ENCODE measurements at regions not wholly inside any gene's neighbourhood (a gene's known extent, or its start where the extent isn't known, plus 50 kb on each side); places are given as distances from the start of the nearest gene placed in this dataset.

DNA sequence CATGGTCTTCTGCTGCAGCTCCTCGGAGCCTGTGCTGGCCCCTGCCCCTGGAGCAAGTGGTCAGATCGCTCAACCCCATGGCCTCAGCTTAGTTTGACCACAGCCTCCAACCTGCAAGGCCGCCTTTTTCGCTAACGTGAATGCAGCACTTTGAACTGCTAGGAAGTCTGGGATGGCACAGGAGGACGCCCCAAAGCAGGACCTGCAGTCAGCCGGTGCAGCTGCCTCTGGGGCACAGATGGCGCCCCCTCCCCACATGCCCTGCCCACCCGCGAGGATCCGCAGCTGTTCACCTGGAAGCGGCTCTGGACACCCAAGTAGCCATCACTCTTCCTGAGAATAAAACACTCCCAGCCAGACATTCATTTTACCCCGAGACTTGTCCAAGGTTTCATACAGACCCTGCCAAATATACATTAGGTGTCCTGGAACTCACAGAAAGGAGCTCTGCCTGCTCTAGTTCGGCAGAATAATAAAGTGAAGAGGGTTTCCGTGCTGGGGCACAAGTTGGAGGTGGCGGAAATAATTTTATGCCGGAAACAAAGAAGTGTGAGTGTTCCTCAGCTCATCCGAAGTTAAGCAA, 510.1 kb downstream of the EIPR1 start:
- TF ChIP-seq, protein P1, sequence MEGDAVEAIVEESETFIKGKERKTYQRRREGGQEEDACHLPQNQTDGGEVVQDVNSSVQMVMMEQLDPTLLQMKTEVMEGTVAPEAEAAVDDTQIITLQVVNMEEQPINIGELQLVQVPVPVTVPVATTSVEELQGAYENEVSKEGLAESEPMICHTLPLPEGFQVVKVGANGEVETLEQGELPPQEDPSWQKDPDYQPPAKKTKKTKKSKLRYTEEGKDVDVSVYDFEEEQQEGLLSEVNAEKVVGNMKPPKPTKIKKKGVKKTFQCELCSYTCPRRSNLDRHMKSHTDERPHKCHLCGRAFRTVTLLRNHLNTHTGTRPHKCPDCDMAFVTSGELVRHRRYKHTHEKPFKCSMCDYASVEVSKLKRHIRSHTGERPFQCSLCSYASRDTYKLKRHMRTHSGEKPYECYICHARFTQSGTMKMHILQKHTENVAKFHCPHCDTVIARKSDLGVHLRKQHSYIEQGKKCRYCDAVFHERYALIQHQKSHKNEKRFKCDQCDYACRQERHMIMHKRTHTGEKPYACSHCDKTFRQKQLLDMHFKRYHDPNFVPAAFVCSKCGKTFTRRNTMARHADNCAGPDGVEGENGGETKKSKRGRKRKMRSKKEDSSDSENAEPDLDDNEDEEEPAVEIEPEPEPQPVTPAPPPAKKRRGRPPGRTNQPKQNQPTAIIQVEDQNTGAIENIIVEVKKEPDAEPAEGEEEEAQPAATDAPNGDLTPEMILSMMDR (IDR thresholded peaks at IDR 0.05) = no peak
- no peak for TF ChIP-seq POLR2A (IDR thresholded peaks at IDR 0.05)

Measured in thyroid gland (tissue), 4 donors.